ENCODE measurements at regions not wholly inside any gene's neighbourhood (a gene's known extent, or its start where the extent isn't known, plus 50 kb on each side); places are given as distances from the start of the nearest gene placed in this dataset.

DNA sequence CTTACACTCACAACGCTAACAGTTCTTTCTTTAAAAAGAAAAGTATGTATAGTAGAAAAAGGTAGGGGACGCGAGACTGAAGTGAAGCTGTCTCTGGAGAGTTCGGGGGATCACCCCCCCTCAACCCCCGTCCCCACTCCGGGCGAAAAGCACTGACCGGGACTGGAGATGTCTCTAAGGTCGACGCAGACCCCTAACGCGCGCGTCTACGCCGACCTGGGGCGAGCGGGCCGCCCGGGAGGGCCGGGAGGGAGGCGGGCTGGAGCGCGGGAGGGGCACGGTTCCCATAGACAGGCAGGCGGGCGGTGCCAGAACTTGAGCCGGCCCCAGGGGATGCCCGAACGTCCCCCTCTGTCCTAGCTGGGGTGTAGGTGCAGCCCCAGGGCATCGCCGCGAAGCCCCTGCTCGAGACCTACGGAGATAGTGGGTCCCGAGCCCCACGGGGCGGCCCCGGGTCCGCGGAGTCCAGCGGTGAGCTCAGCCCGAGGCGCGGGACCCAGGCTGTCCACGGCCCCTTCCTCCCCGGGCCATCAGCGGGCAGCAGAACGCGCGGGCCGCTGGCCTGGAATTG is 82.2 kb downstream of the CHRNA1 start:
- Mint-ChIP-seq H3K4me1 (peaks cover 20% of the 10 kb centered on the region), H3K9me3 (ENCODE audit: insufficient read depth) (no peaks in the 10 kb centered on the region), H3K27ac (peak overlapping the region; percentile 46), H3K27me3 (no peaks in the 10 kb centered on the region), H3K4me3 (peak overlapping the region; percentile 86)
- peak overlapping the region in 1 of 2 donors; percentile 67 for H3K27ac ChIP-seq (ENCODE audit: low read length in 2 of 2)
- H4K20me1 ChIP-seq (ENCODE audit: control insufficient read depth, insufficient read depth, low read length, poor library complexity, severe bottlenecking) = no peaks in the 10 kb centered on the region
- under 1% methylated on average over 48 of the region's 52 CpGs for WGBS (ENCODE audit: insufficient coverage)
- peak overlapping the region; percentile 67 to 87 (median 72) for H3K4me3 ChIP-seq (ENCODE audit: control extremely low read depth in 1 of 5, extremely low read depth in 1 of 5, insufficient read depth in 1 of 5, low read depth in 2 of 5, low read length in 4 of 5)
- H3K36me3 ChIP-seq (replicated peaks in 1 of 2; ENCODE audit: control extremely low read depth in 1 of 2, control insufficient read depth in 1 of 2, extremely low read depth in 1 of 2, insufficient read depth in 2 of 2, low read length in 1 of 2) = no peaks in the 10 kb centered on the region
- H3K79me2 ChIP-seq (ENCODE audit: control insufficient read depth, insufficient read depth, low read length) = peaks cover 4% of the 10 kb centered on the region
- DNase-seq (peak; percentile 61), ATAC-seq (ENCODE audit: low read depth) (peak; percentile 41)
- peaks cover 8 to 12% of the 10 kb centered on the region in 2 donors for H3K4me1 ChIP-seq (ENCODE audit: control insufficient read depth in 2 of 2, insufficient read depth in 2 of 2, low read length in 2 of 2)
- peak overlapping the region; percentile 82 for H3K9ac ChIP-seq (ENCODE audit: low read length)
- peak overlapping the region; percentile 94 for H2AFZ ChIP-seq (ENCODE audit: insufficient read depth, low read depth, low read length, poor library complexity, severe bottlenecking)
- intact Hi-C loops (cut with micrococcal nuclease) = loop anchor here (2.0 to 5.0 kb wide), 3 partner anchors 73 to 285 kb away; partner anchors contain the start of genes SCRN3 and WIPF1
- ChIA-PET CTCF (interaction anchor here (1.2 to 14.6 kb wide), 10 partner anchors 14 to 221 kb away, joined by 4 to 331 read pairs (median 7); partner anchors contain the start of gene WIPF1), POLR2A (interaction anchor here (1.6 to 3.4 kb wide), 2 partner anchors 48 to 72 kb away, joined by 6 to 10 read pairs; no protein-coding TSS in a partner anchor)
- no peaks in the 10 kb centered on the region for H3K27me3 ChIP-seq (replicated peaks in 1 of 4; ENCODE audit: control extremely low read depth in 1 of 4, control insufficient read depth in 3 of 4, insufficient read depth in 4 of 4, low read length in 3 of 4)
- H3K4me2 ChIP-seq (replicated peaks; ENCODE audit: low read depth, low read length, poor library complexity, severe bottlenecking) = peak overlapping the region; percentile 83
- no peaks in the 10 kb centered on the region for H3K9me3 ChIP-seq (ENCODE audit: control extremely low read depth in 1 of 3, control insufficient read depth in 2 of 3, insufficient read depth in 1 of 3, low read length in 2 of 3)
- TF ChIP-seq, protein P1, sequence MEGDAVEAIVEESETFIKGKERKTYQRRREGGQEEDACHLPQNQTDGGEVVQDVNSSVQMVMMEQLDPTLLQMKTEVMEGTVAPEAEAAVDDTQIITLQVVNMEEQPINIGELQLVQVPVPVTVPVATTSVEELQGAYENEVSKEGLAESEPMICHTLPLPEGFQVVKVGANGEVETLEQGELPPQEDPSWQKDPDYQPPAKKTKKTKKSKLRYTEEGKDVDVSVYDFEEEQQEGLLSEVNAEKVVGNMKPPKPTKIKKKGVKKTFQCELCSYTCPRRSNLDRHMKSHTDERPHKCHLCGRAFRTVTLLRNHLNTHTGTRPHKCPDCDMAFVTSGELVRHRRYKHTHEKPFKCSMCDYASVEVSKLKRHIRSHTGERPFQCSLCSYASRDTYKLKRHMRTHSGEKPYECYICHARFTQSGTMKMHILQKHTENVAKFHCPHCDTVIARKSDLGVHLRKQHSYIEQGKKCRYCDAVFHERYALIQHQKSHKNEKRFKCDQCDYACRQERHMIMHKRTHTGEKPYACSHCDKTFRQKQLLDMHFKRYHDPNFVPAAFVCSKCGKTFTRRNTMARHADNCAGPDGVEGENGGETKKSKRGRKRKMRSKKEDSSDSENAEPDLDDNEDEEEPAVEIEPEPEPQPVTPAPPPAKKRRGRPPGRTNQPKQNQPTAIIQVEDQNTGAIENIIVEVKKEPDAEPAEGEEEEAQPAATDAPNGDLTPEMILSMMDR (IDR thresholded peaks at IDR 0.05) = no peak
- TF ChIP-seq EZH2 (IDR thresholded peaks at IDR 0.05; ENCODE audit: borderline replicate concordance, insufficient read depth, low read depth, low read length, poor library complexity, severe bottlenecking) = no peak
